ENCODE measurements at regions not wholly inside any gene's neighbourhood (a gene's known extent, or its start where the extent isn't known, plus 50 kb on each side); places are given as distances from the start of the nearest gene placed in this dataset.

DNA sequence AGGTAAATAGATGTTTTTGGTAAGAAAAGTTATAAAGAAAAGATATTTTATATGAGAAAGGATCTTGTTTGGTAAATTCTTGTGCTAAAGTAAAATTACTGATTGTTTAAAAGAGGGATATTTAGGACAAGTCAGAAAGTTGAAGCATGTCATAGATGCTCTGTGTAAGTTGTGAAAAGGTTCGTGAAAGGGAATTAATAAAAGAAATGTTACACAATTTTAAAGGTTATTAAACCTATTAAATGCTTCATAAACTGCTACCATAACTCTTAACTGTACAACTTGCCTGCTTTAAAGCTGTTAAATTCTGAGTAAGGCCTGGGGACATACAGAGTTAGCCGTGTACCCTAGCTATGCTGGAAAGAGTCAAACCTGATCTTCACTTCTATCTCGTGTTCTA, 634.1 kb downstream of the ACTR3B start:
- TF ChIP-seq POLR2AphosphoS5 (IDR thresholded peaks at IDR 0.05): no peak
- TF ChIP-seq, protein P1, sequence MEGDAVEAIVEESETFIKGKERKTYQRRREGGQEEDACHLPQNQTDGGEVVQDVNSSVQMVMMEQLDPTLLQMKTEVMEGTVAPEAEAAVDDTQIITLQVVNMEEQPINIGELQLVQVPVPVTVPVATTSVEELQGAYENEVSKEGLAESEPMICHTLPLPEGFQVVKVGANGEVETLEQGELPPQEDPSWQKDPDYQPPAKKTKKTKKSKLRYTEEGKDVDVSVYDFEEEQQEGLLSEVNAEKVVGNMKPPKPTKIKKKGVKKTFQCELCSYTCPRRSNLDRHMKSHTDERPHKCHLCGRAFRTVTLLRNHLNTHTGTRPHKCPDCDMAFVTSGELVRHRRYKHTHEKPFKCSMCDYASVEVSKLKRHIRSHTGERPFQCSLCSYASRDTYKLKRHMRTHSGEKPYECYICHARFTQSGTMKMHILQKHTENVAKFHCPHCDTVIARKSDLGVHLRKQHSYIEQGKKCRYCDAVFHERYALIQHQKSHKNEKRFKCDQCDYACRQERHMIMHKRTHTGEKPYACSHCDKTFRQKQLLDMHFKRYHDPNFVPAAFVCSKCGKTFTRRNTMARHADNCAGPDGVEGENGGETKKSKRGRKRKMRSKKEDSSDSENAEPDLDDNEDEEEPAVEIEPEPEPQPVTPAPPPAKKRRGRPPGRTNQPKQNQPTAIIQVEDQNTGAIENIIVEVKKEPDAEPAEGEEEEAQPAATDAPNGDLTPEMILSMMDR (IDR thresholded peaks at IDR 0.05): no peak
- TF ChIP-seq EP300 (IDR thresholded peaks at IDR 0.05): no peak
